Small intestine (tissue), 7 donors: ENCODE measurements at regions not wholly inside any gene's neighbourhood (a gene's known extent, or its start where the extent isn't known, plus 50 kb on each side); places are given as distances from the start of the nearest gene placed in this dataset.

Experiments
- DNase-seq, 2 donors: peaks; one replicate each; pipeline versions ENCODE4 v3.0.0 to v3.0.0-alpha.2; 2013
- FAIRE-seq: peaks from 2 replicates; lab custom pipeline; 2012; peaks lifted over from hg19 to GRCh38; lab: Jason Lieb, UNC
- H3K27ac ChIP-seq, 3 donors: one replicate each; pipeline ENCODE4 v1.5.1; 2013; ENCODE audit warnings: low read length in 2 of 3, mild to moderate bottlenecking in 2 of 3, control low read depth in 1 of 3, inconsistent platforms in 1 of 3, low read depth in 1 of 3, moderate library complexity in 1 of 3
- H3K27me3 ChIP-seq, 3 donors: one replicate each; pipeline ENCODE4 v1.6.1; 2013; ENCODE audit warnings: low read length in 3 of 3, inconsistent platforms in 1 of 3; ENCODE audit not compliant: control insufficient read depth in 3 of 3, insufficient read depth in 3 of 3
- H3K36me3 ChIP-seq, 3 donors: one replicate each; pipeline ENCODE4 v1.6.1; 2013; ENCODE audit warnings: low read length in 3 of 3, inconsistent platforms in 1 of 3, low read depth in 1 of 3, mild to moderate bottlenecking in 1 of 3, moderate library complexity in 1 of 3; ENCODE audit not compliant: control insufficient read depth in 3 of 3, insufficient read depth in 2 of 3
- H3K4me1 ChIP-seq, 3 donors: one replicate each; pipeline ENCODE4 v1.6.1; 2013; ENCODE audit warnings: low read length in 2 of 3, inconsistent platforms in 1 of 3, low read depth in 1 of 3, mild to moderate bottlenecking in 1 of 3, moderate library complexity in 1 of 3; ENCODE audit not compliant: control insufficient read depth in 3 of 3, insufficient read depth in 2 of 3
- H3K4me3 ChIP-seq, 3 donors: one replicate each; pipeline ENCODE4 v1.5.1; 2013; ENCODE audit warnings: low read length in 3 of 3, control low read depth in 1 of 3, inconsistent platforms in 1 of 3, low read depth in 1 of 3, mild to moderate bottlenecking in 1 of 3, moderate library complexity in 1 of 3
- H3K9me3 ChIP-seq, 2 donors: one replicate each; pipeline ENCODE4 v1.6.1; 2013; ENCODE audit warnings: low read depth in 1 of 2, low read length in 1 of 2; ENCODE audit not compliant: control insufficient read depth in 2 of 2, insufficient read depth in 1 of 2
- WGBS, 3 donors: extraction: QIAGEN DNeasy Blood & Tissue Kit; methylation state at CpG; one replicate each; pipeline ENCODE4 v1.1.7; 2013; 5-methylcytosine and 5-hydroxymethylcytosine counted together
- donor health status: healthy with polysubstance abuse.
- donor health status: control.
- donor health status: control.
- donor health status: Bipolar disorder and iron deficiency.
- donor health status: healthy.

- Histone ChIP-seq H3K27ac (no peak overlapping the region), H3K9me3 (no peaks in the 10 kb centered on the region), H3K4me3 (no peak overlapping the region), H3K36me3 (no peaks in the 10 kb centered on the region), H3K4me1 (no peaks in the 10 kb centered on the region), H3K27me3 (no peaks in the 10 kb centered on the region)
- FAIRE-seq: no peak
- DNase-seq: no peak
- 19 to 48% (median 26%) methylated on average over 1 of the region's 1 CpG for WGBS, 3 donors
Observed at GRCh38 chr5:8445139-8445538, 576.2 kb downstream of the MTRR start.

DNA sequence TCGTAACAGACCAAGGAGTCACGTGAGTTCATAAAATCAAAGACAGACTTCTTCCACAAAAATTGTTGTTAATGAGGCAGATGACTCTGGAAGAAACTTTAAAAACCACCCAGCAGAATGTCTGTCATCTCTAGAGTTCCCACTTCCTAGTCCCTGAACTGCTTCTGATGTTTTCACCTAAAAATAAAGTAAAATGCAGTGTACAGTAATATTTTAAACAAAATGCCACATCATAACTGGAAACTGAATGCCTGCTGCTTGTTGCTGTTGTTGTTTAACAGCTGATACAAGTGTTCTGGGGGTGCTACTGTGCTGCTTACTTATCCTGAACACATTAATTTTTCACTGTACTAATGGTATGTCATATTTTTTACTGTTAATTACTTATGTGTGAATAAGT lies 577.2 kb downstream of the MTRR start:
- Histone ChIP-seq H3K27ac (no peak overlapping the region), H3K36me3 (no peaks in the 10 kb centered on the region), H3K9me3 (no peaks in the 10 kb centered on the region), H3K4me3 (no peak overlapping the region), H3K4me1 (no peaks in the 10 kb centered on the region), H3K27me3 (no peaks in the 10 kb centered on the region)
- no peak for DNase-seq
- 45 to 89% (median 84%) methylated on average over 2 of the region's 2 CpGs for WGBS, 3 donors
- FAIRE-seq: no peak

- Histone ChIP-seq H3K4me1 (peaks cover 0 to 7% (median 0%) of the 10 kb centered on the region in 3 donors), H3K36me3 (peaks cover 2 to 5% (median 2%) of the 10 kb centered on the region in 3 donors), H3K27me3 (no peaks in the 10 kb centered on the region), H3K4me3 (peak overlapping the region in 1 of 3 donors; percentile 69), H3K27ac (peak overlapping the region in 2 of 3 donors; percentile 62 to 79), H3K9me3 (no peaks in the 10 kb centered on the region)
- DNase-seq (no peak), FAIRE-seq (no peak)
- 78 to 79% (median 78%) methylated on average over 5 of the region's 5 CpGs for WGBS, 3 donors
Observed at GRCh38 chr5:8456846-8457186, 587.9 kb downstream of the MTRR start.

- peak overlapping the region; percentile 65 to 72 (median 69) for H3K4me3 ChIP-seq
- H3K27me3 ChIP-seq: no peaks in the 10 kb centered on the region
- WGBS, 3 donors: 19 to 44% (median 29%) methylated on average over 67 to 74 of the region's 74 CpGs
- peaks cover 2 to 8% (median 2%) of the 10 kb centered on the region in 3 donors for H3K36me3 ChIP-seq
- H3K4me1 ChIP-seq: peaks cover 0 to 7% (median 0%) of the 10 kb centered on the region in 3 donors
- FAIRE-seq: no peak
- DNase-seq: peak; percentile 95 to 97
- no peaks in the 10 kb centered on the region for H3K9me3 ChIP-seq
- H3K27ac ChIP-seq: peak overlapping the region; percentile 21 to 79 (median 73)
Observed at GRCh38 chr5:8457187-8458037, 588.5 kb downstream of the MTRR start.

DNA sequence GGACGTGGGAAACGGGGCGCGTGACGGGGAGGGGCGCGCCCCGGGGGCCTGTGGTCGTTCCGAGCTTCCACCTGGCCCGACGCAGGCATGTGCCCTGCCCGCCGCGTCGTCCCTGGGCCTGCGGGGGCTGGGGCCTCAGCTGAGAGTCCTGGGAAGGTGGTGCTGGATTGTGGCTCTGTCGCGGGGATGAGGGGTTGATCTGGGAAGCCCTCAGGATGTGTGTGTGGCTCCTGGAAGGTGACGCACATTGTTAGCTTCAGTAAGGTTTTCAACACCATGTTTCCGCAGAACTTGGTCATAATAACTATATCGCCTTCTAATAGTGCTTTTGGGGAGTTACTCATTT lies 589.1 kb downstream of the MTRR start:
- WGBS, 3 donors: 27 to 48% (median 33%) methylated on average over 14 to 22 of the region's 22 CpGs
- Histone ChIP-seq H3K9me3 (no peaks in the 10 kb centered on the region), H3K36me3 (peaks cover 2 to 8% (median 2%) of the 10 kb centered on the region in 3 donors), H3K27me3 (no peaks in the 10 kb centered on the region), H3K4me3 (peak overlapping the region; percentile 65 to 72 (median 69)), H3K4me1 (peaks cover 0 to 7% (median 0%) of the 10 kb centered on the region in 3 donors), H3K27ac (peak overlapping the region in 2 of 3 donors; percentile 73 to 79)
- FAIRE-seq (no peak), DNase-seq (peak; percentile 18 to 61)

DNA sequence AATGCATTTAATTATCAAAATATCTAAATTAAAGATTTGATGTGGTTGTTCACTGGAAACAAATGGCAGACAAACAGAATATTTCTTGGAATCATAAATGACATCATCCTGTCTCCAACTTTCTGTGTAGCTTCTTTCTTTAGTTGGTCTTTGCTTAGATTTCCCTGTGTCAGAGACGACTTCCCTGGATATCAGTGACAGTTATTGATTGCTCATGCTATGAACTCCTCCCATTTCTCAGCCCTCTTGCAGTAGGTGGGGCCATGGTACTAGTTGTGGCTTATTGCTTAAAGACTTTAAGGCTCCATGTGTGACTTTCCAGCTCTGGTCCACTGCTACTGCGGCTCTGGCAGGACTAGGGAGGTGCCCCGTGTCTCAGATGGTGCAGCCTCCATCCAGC lies 592.6 kb downstream of the MTRR start:
- FAIRE-seq (no peak), DNase-seq (peak; percentile 12 to 19)
- no peak overlapping the region for H3K27ac ChIP-seq
- H3K4me1 ChIP-seq: peaks cover 0 to 6% (median 0%) of the 10 kb centered on the region in 3 donors
- 52 to 62% (median 59%) methylated on average over 3 of the region's 3 CpGs for WGBS, 3 donors
- H3K27me3 ChIP-seq: no peaks in the 10 kb centered on the region
- peaks cover 2 to 8% (median 2%) of the 10 kb centered on the region in 3 donors for H3K36me3 ChIP-seq
- H3K4me3 ChIP-seq: no peak overlapping the region
- no peaks in the 10 kb centered on the region for H3K9me3 ChIP-seq

DNA sequence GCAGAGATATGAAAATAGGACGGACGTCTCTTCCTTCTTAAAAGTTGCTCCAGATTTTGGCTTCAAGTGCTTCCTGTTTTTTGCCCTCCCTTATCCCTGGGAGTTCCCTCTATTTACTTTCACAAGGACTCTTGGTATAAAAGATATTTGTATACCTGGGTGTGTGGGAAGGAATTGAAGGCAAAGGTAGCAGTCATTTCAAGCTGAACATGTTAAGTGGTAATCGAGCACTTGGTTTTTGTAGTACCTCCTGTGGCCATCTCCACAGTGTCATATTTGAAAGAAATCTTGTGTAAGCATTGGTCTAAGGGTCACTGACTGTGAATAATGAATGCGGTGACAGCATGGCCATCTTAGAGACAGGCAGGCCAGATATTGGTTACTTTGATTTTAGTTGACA lies 593.6 kb downstream of the MTRR start:
- DNase-seq (peak in 1 of 2 donors; percentile 3), FAIRE-seq (no peak)
- Histone ChIP-seq H3K27me3 (no peaks in the 10 kb centered on the region), H3K4me3 (no peak overlapping the region), H3K4me1 (no peaks in the 10 kb centered on the region), H3K27ac (no peak overlapping the region), H3K9me3 (no peaks in the 10 kb centered on the region), H3K36me3 (peaks cover 2 to 8% (median 2%) of the 10 kb centered on the region in 3 donors)
- 49 to 67% (median 54%) methylated on average over 4 of the region's 4 CpGs for WGBS, 3 donors

- WGBS, 3 donors: 72 to 84% (median 83%) methylated on average over 4 of the region's 4 CpGs
Observed at GRCh38 chr5:8470489-8470888, 601.5 kb downstream of the MTRR start.

More at GRCh38 chr5:8470489-8470888, 601.5 kb downstream of the MTRR start:
- DNase-seq: no peak
- Histone ChIP-seq H3K36me3 (no peaks in the 10 kb centered on the region), H3K9me3 (peaks cover 0 to 24% of the 10 kb centered on the region in 2 donors), H3K27me3 (no peaks in the 10 kb centered on the region), H3K27ac (no peak overlapping the region), H3K4me3 (no peak overlapping the region), H3K4me1 (peaks cover 0 to 7% (median 0%) of the 10 kb centered on the region in 3 donors)
- no peak for FAIRE-seq
